Hepatocyte (in vitro differentiated cells): ENCODE measurements at regions not wholly inside any gene's neighbourhood (a gene's known extent, or its start where the extent isn't known, plus 50 kb on each side); places are given as distances from the start of the nearest gene placed in this dataset.
A peak's percentile ranks its signal among the peaks of the same experiment; 100 is the strongest.

ENCODE experiments used
- DNase-seq: peaks from one replicate; pipeline ENCODE4 v3.0.0-alpha.2; 2016; ENCODE audit warnings: low spot score
- H2AFZ ChIP-seq: fragments of 200-600 bp; sonication (generic); 2 replicates; pipeline ENCODE4 v1.6.0; 2016; ENCODE audit warnings: antibody characterized with exemption, mild to moderate bottlenecking
- H3K27ac ChIP-seq: fragments of 200-600 bp; sonication (generic); 2 replicates; pipeline ENCODE4 v1.5.1; 2016; ENCODE audit warnings: mild to moderate bottlenecking
- H3K27me3 ChIP-seq: fragments of 200-600 bp; sonication (generic); 2 replicates; pipeline ENCODE4 v1.6.1; 2016
- H3K36me3 ChIP-seq: fragments of 200-600 bp; sonication (generic); replicated peaks from 2 replicates; pipeline ENCODE4 v1.5.1; 2016; ENCODE audit warnings: low read depth; ENCODE audit not compliant: insufficient read depth
- H3K4me1 ChIP-seq: fragments of 200-600 bp; sonication (generic); 2 replicates; pipeline ENCODE4 v1.5.1; 2016; ENCODE audit warnings: mild to moderate bottlenecking, moderate library complexity; ENCODE audit not compliant: insufficient read depth
- H3K4me2 ChIP-seq: fragments of 200-600 bp; sonication (generic); 2 replicates; pipeline ENCODE4 v1.6.0; 2016
- H3K4me3 ChIP-seq: fragments of 200-600 bp; sonication (generic); 2 replicates; pipeline ENCODE4 v1.5.1; 2016; ENCODE audit warnings: mild to moderate bottlenecking
- H3K79me2 ChIP-seq: fragments of 200-600 bp; sonication (generic); 2 replicates; pipeline ENCODE4 v1.6.0; 2017; ENCODE audit warnings: mild to moderate bottlenecking
- H3K9me2 ChIP-seq: fragments of 200-600 bp; sonication (generic); replicated peaks from 2 replicates; pipeline ENCODE4 v1.6.0; 2017; ENCODE audit warnings: mild to moderate bottlenecking; ENCODE audit not compliant: insufficient read depth
- H3K9me3 ChIP-seq: fragments of 200-600 bp; sonication (generic); 2 replicates; pipeline ENCODE4 v1.5.1; 2016; ENCODE audit warnings: low read depth, mild to moderate bottlenecking
- H4K20me1 ChIP-seq: fragments of 200-600 bp; sonication (generic); 2 replicates; pipeline ENCODE4 v1.6.0; 2016; ENCODE audit warnings: mild to moderate bottlenecking; ENCODE audit not compliant: insufficient read depth, poor library complexity, severe bottlenecking
- EZH2 ChIP-seq: fragments of 200-600 bp; sonication (generic); IDR thresholded peaks from 2 replicates; pipeline ENCODE4 v1.6.1; 2016; ENCODE audit warnings: antibody characterized with exemption, mild to moderate bottlenecking, borderline replicate concordance
- EZH2phosphoT487 ChIP-seq: fragments of 200-600 bp; sonication (generic); IDR thresholded peaks from one replicate; pipeline ENCODE4 v1.6.1; 2018; ENCODE audit warnings: antibody characterized with exemption, mild to moderate bottlenecking, low read depth, moderate library complexity; ENCODE audit not compliant: unreplicated experiment, severe bottlenecking
- WGBS: methylation state at CpG from one replicate; pipeline ENCODE4 v1.1.6; 2016; ENCODE audit warnings: low lambda C conversion rate; ENCODE audit errors: missing lambda C conversion rate; 5-methylcytosine and 5-hydroxymethylcytosine counted together
- TF ChIP-seq, protein P1 (sequence below): fragments of 200-600 bp; sonication (generic); IDR thresholded peaks from 2 replicates; pipeline ENCODE4 v1.5.1; 2016; ENCODE audit warnings: antibody characterized with exemption, mild to moderate bottlenecking; ENCODE audit not compliant: poor library complexity

DNA sequence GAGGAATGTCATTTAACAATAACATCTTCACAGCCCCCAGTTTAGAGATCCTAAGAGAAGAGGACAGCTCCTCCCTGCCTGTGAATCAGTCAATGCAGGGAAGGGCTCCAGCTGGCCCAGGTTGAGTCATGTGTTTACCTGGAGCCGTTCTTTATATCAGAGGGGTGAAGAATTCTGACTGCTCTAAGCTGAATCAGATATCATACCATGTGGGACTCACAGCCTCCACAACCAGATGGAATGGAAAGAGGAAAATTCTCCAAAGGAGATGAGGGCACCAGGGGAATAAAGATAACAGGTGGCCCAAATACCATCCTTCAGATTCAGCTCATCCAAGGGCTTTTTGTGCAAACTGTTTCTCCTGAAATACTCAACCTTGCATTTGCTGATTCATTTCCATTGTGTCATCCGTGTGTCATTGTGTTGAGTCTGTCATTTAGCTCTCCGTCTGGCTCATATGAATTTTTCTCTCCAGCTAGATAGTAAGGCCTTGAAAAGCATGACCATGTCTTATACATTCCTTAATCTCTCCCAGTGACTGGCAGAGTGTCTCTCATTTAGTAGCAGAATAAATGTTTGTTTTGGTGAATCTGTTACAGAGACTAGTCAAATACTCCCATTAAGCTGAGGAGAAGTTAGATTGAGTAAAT, 217.9 kb downstream of the RFC3 start:
- 61% methylated on average over 3 of the region's 3 CpGs for WGBS
- TF ChIP-seq, protein P1, sequence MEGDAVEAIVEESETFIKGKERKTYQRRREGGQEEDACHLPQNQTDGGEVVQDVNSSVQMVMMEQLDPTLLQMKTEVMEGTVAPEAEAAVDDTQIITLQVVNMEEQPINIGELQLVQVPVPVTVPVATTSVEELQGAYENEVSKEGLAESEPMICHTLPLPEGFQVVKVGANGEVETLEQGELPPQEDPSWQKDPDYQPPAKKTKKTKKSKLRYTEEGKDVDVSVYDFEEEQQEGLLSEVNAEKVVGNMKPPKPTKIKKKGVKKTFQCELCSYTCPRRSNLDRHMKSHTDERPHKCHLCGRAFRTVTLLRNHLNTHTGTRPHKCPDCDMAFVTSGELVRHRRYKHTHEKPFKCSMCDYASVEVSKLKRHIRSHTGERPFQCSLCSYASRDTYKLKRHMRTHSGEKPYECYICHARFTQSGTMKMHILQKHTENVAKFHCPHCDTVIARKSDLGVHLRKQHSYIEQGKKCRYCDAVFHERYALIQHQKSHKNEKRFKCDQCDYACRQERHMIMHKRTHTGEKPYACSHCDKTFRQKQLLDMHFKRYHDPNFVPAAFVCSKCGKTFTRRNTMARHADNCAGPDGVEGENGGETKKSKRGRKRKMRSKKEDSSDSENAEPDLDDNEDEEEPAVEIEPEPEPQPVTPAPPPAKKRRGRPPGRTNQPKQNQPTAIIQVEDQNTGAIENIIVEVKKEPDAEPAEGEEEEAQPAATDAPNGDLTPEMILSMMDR, result no peak
- TF ChIP-seq EZH2phosphoT487 (no peak), EZH2 (no peak)
- Histone ChIP-seq H2AFZ (no peak overlapping the region), H3K27ac (peak overlapping the region; percentile 28), H3K4me3 (no peak overlapping the region), H3K4me2 (no peak overlapping the region), H3K79me2 (no peaks in the 10 kb centered on the region), H3K4me1 (peaks cover 5% of the 10 kb centered on the region), H3K36me3 (no peaks in the 10 kb centered on the region), H3K27me3 (no peaks in the 10 kb centered on the region), H3K9me2 (no peaks in the 10 kb centered on the region), H4K20me1 (no peaks in the 10 kb centered on the region), H3K9me3 (no peaks in the 10 kb centered on the region)
- no peak for DNase-seq

DNA sequence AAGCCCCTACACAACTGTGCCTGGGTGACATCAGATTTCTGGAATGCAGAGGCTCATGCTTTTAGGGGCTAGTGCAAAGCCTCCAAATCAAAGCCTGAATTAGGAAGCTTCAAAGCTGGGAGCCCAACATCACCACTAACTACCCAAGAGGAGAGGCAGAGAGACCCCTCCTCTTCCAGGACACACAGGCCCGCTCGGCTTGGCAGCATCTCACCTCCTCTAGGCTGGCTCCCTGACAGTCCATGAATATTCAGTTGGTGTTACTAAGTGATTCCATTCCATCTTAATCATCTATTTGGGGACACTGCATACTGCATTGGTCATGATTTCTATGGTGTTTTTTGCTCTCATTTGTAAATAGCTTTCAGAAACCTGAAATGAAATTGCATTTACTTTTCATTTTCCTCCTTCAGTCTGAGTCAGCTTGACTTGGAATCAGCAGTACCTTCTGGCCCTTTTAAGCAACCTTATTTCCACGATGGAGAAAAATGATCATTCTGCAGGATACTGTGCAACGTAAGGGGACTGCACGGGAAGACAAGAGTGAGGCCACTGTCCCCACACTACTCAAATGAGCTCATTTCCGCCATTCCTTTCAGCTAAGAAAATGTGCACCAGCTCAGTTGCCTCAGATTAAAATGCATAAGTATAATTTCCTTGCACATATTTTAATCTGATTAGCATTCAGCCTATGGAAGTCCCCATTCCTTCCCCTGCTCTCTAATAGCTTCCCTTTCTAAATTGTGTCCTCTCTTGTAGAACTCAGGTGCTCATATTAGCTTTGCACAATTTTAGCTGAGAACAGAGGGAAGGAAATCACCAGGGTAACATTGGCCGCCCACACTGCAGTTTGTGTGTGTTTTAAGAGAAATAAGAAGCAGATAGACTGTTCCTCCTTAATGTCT, 219.9 kb downstream of the RFC3 start:
- Histone ChIP-seq H3K27ac (no peak overlapping the region), H3K79me2 (no peaks in the 10 kb centered on the region), H3K9me3 (no peaks in the 10 kb centered on the region), H3K4me2 (no peak overlapping the region), H3K4me3 (no peak overlapping the region), H3K36me3 (no peaks in the 10 kb centered on the region), H3K9me2 (no peaks in the 10 kb centered on the region), H3K27me3 (no peaks in the 10 kb centered on the region), H4K20me1 (no peaks in the 10 kb centered on the region), H2AFZ (no peak overlapping the region), H3K4me1 (peaks cover 5% of the 10 kb centered on the region)
- no peak for DNase-seq
- 90% methylated on average over 7 of the region's 7 CpGs for whole genome bisulfite sequencing
- TF ChIP-seq, protein P1, result no peak
- TF ChIP-seq EZH2phosphoT487, result no peak
- TF ChIP-seq EZH2, result no peak

DNA sequence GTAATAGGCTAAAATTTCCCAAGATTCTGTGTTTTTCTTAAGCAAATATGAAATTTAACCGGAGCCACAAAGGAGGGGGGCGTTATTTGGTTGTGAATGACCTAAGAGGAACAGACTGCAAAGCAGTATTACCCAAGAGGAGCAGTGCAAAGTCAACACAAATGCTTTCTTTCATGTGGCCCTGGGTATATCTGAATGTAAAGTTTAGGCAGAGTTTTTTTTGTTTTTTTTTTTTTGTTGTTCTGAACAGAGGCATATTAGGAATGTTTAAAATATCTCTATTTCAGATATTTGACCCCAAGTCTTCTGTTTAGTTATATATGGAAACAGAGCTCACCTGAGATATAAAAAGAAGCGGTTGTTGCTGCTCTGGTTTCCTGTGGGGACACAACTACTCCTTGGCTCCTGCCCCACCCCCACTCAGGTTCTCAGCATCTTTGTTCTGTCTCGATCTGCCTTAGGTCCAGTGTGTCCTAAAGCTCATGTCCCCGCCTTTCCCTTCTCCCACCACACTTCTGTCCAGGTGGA, 220.7 kb downstream of the RFC3 start:
- Histone ChIP-seq H3K9me3 (no peaks in the 10 kb centered on the region), H2AFZ (no peak overlapping the region), H3K36me3 (no peaks in the 10 kb centered on the region), H4K20me1 (no peaks in the 10 kb centered on the region), H3K4me3 (no peak overlapping the region), H3K4me1 (peaks cover 5% of the 10 kb centered on the region), H3K27me3 (no peaks in the 10 kb centered on the region), H3K4me2 (no peak overlapping the region), H3K9me2 (no peaks in the 10 kb centered on the region), H3K79me2 (no peaks in the 10 kb centered on the region), H3K27ac (no peak overlapping the region)
- 68% methylated on average over 5 of the region's 5 CpGs for WGBS
- TF ChIP-seq EZH2phosphoT487, result no peak
- TF ChIP-seq EZH2, result no peak
- TF ChIP-seq, protein P1, result no peak
- no peak for DNase-seq
